ENCODE measurements at regions not wholly inside any gene's neighbourhood (a gene's known extent, or its start where the extent isn't known, plus 50 kb on each side); places are given as distances from the start of the nearest gene placed in this dataset.

DNA sequence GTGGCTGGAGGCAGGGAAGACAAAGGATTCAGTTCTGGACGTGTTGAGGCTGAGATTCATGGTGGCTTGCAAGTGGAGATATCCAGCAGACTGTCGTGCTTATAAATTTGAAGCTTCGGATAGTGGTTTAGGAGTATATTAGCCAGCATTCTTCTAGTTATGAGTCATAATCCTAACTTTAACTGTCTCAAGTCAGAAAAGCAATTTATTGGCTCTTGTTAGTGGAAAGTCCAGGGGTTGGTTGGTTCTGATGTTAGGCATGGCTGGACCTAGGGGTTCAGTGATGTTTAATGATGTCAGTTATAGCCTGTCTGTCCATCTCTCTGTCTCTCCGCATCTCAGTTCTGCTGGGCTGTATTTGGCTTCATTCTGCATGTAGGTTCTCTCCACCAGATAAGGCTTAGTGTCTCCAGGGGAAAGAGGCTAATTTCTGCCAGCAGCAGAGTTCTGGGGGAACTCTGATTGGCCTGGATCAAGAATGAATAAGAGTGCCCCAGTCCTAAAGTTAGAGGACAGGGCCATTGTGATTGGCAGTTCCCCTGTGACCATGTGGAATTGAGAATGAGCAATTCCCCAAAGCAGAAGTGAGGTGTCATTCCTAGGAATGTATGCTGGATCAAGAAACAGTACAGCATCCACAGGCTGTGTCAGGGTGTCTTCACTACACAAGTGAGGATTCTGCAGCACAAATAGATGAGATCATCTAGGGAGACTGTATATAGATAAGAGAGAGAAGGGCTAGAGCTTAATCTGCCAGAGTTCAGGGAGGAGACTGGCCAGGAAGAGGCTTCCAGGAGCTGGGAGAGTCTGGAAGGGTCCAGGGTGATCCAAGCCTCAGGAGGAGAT is 72.9 kb upstream of the SHB start:
- H3K36me3 ChIP-seq = no peaks in the 10 kb centered on the region
- TF ChIP-seq Cebpa-rat (IDR thresholded peaks at IDR 0.05) = no peak
- no peak overlapping the region for H3K27ac ChIP-seq
- H3K27me3 ChIP-seq = no peaks in the 10 kb centered on the region
- no peak overlapping the region for H3K9ac ChIP-seq
- H3K9me3 ChIP-seq = peaks cover 13% of the 10 kb centered on the region
- H3K4me3 ChIP-seq = no peak overlapping the region
- no peak overlapping the region for H3K4me2 ChIP-seq
- no peaks in the 10 kb centered on the region for H3K4me1 ChIP-seq
- no peaks in the 10 kb centered on the region for H4K20me1 ChIP-seq

GRCh38 chr9:38138276-38138675 is 69.2 kb upstream of the SHB start:
- no peak for TF ChIP-seq Cebpa-rat (IDR thresholded peaks at IDR 0.05)
- Histone ChIP-seq H3K36me3 (no peaks in the 10 kb centered on the region), H3K9me3 (no peaks in the 10 kb centered on the region), H3K27me3 (no peaks in the 10 kb centered on the region), H3K27ac (no peak overlapping the region), H4K20me1 (no peaks in the 10 kb centered on the region), H3K9ac (no peak overlapping the region), H3K4me3 (no peak overlapping the region), H3K4me2 (no peak overlapping the region), H3K4me1 (peaks cover 6% of the 10 kb centered on the region; the same call in 1 of the 2 replicates)

DNA sequence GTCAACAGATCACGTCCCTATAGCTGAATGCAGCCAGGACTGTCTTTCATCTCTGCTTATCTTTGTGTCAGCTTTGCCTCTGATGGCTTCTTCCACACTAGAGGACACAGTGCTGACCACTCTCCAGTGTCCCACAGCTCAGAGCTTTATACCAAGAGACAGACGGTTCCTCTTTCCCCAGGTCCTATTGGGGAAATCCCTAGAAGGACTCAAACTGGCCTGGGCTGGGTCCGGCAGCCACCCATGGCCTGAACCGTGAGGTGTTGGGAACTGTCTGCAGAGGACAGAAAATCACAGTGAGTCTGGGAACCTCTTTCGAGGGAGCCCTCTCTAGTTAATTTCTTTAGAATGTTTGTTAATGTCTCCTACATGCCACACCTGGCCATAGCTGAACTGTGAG is 68.3 kb upstream of the SHB start:
- no peaks in the 10 kb centered on the region for H3K27me3 ChIP-seq
- peaks cover 6% of the 10 kb centered on the region; the same call in 1 of the 2 replicates for H3K4me1 ChIP-seq
- no peaks in the 10 kb centered on the region for H3K36me3 ChIP-seq
- no peak for TF ChIP-seq Cebpa-rat (IDR thresholded peaks at IDR 0.05)
- H3K4me3 ChIP-seq = no peak overlapping the region
- H3K4me2 ChIP-seq = no peak overlapping the region
- H3K9ac ChIP-seq = no peak overlapping the region
- no peak overlapping the region for H3K27ac ChIP-seq
- H3K9me3 ChIP-seq = no peaks in the 10 kb centered on the region
- H4K20me1 ChIP-seq = no peaks in the 10 kb centered on the region

DNA sequence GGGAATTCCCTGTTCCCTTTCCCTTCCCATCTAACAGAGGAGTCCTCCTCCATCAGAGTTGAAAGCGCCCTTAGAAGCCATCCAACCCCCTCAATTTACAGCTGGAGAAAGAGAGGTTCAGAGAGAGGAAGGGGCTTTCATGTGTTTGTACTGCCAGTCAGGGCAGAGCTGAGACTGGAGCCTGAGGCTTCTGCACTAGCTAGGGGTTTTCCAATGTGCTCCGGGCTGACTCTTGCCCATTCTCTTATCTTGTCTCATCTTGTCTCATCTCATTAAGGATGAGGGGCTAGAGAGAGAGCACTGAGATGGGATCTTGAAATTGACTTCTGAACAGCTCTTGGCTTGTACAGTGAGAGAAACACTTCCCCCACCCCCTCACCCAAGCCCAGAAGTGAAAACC is 67.4 kb upstream of the SHB start:
- H3K9me3 ChIP-seq = no peaks in the 10 kb centered on the region
- H3K9ac ChIP-seq = no peak overlapping the region
- H3K4me2 ChIP-seq = no peak overlapping the region
- no peaks in the 10 kb centered on the region for H4K20me1 ChIP-seq
- TF ChIP-seq Cebpa-rat (IDR thresholded peaks at IDR 0.05) = no peak
- H3K27me3 ChIP-seq = no peaks in the 10 kb centered on the region
- peaks cover 14% of the 10 kb centered on the region for H3K4me1 ChIP-seq
- no peaks in the 10 kb centered on the region for H3K36me3 ChIP-seq
- no peak overlapping the region for H3K27ac ChIP-seq
- no peak overlapping the region for H3K4me3 ChIP-seq

DNA sequence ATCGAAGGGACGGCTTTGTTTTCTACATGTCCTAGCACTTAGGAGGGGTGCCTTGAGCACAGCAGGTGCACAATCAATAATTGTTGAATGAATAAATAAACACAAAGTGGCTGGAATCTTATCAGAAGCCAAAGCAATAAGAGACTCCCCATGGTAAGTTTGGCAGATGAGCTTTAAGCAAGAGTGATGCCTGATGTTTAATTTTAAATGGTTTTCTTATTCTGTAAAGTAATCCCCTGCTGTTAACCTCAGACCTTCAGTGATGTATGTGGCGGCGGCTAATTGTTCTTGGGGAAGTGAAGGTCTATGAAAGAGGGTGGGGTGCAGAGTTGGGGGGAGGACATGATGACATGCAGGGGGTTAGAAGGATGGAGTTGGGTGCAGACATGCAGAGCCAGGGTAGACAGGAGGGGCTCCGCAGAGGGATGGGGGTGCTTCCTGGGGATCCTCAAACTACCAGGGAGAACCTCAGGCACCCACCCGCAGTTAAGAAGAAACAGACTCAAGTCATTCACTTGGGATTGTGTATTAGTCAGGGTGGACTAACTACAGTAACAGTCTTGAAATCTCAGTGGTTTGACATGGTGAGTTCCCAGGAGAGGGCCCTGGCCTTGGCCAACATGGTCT is 65.7 kb upstream of the SHB start:
- Histone ChIP-seq H3K27ac (no peak overlapping the region), H3K27me3 (no peaks in the 10 kb centered on the region), H3K9me3 (no peaks in the 10 kb centered on the region), H3K4me1 (peaks cover 30% of the 10 kb centered on the region), H3K9ac (no peak overlapping the region), H3K4me3 (no peak overlapping the region), H4K20me1 (no peaks in the 10 kb centered on the region), H3K36me3 (no peaks in the 10 kb centered on the region), H3K4me2 (no peak overlapping the region)
- TF ChIP-seq Cebpa-rat (IDR thresholded peaks at IDR 0.05) = no peak

GRCh38 chr9:38133595-38133994 is 64.6 kb upstream of the SHB start:
- H3K9ac ChIP-seq = no peak overlapping the region
- H3K36me3 ChIP-seq = no peaks in the 10 kb centered on the region
- no peaks in the 10 kb centered on the region for H3K27me3 ChIP-seq
- TF ChIP-seq Cebpa-rat (IDR thresholded peaks at IDR 0.05) = no peak
- no peaks in the 10 kb centered on the region for H4K20me1 ChIP-seq
- H3K4me1 ChIP-seq = peaks cover 36% of the 10 kb centered on the region
- no peak overlapping the region for H3K4me3 ChIP-seq
- no peak overlapping the region for H3K4me2 ChIP-seq
- no peak overlapping the region for H3K27ac ChIP-seq
- H3K9me3 ChIP-seq = no peaks in the 10 kb centered on the region

DNA sequence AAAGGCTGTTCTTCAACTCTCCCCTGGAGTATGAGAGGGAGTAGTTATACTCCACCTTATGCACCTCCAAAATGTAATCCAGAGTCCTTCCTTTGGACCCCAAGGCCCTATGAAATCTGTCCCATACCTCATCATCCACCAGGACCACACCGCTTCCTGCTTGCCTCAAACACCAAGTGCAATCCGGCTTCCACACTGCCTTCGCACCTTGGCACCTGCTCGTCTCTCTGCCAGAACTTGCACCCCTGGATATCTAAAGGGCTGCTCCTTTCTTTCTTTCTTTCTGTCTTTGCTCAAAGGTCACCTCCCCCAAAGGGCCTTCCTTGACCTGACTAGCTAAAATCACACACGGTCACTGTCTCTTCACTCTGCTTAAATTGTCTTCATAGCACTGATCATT is 63.9 kb upstream of the SHB start:
- Histone ChIP-seq H3K9ac (no peak overlapping the region), H3K27ac (no peak overlapping the region), H3K4me2 (no peak overlapping the region), H3K27me3 (no peaks in the 10 kb centered on the region), H3K4me1 (peaks cover 43% of the 10 kb centered on the region), H3K9me3 (no peaks in the 10 kb centered on the region), H3K4me3 (no peak overlapping the region), H4K20me1 (no peaks in the 10 kb centered on the region), H3K36me3 (no peaks in the 10 kb centered on the region)
- no peak for TF ChIP-seq Cebpa-rat (IDR thresholded peaks at IDR 0.05)

DNA sequence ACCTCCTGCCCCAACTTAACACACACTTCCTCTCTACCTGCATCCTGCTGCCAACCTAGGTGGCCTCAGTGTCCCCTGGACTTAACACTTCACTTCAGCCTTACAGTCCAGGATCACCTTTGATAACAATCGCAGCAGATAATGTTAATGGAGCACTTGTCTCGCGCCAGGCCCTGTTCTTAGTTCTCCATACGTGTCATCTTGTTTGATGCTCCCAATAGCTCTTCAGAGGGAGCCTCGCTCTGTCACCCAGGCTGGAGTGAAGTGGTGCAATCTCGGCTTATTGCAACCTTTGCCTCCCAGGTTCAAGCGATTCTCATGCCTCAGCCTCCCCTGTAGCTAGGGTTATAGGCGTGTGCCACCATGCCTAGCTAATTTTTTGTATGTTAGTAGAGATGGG is 62.7 kb upstream of the SHB start:
- no peak for TF ChIP-seq Cebpa-rat (IDR thresholded peaks at IDR 0.05)
- no peaks in the 10 kb centered on the region for H4K20me1 ChIP-seq
- no peaks in the 10 kb centered on the region for H3K36me3 ChIP-seq
- no peak overlapping the region; the same call in 1 of the 2 replicates for H3K27ac ChIP-seq
- H3K4me2 ChIP-seq = peak overlapping the region; percentile 70; the same call in 1 of the 2 replicates
- H3K9me3 ChIP-seq = no peaks in the 10 kb centered on the region
- no peaks in the 10 kb centered on the region for H3K27me3 ChIP-seq
- no peak overlapping the region for H3K9ac ChIP-seq
- H3K4me1 ChIP-seq = peaks cover 55% of the 10 kb centered on the region
- no peak overlapping the region for H3K4me3 ChIP-seq

- TF ChIP-seq Cebpa-rat (IDR thresholded peaks at IDR 0.05) = no peak
- Histone ChIP-seq H4K20me1 (no peaks in the 10 kb centered on the region), H3K9me3 (no peaks in the 10 kb centered on the region), H3K27me3 (no peaks in the 10 kb centered on the region), H3K36me3 (no peaks in the 10 kb centered on the region), H3K4me2 (peak overlapping the region; percentile 70), H3K27ac (peak overlapping the region; percentile 18), H3K4me1 (peaks cover 65% of the 10 kb centered on the region), H3K9ac (no peak overlapping the region), H3K4me3 (no peak overlapping the region)
These were observed 61.7 kb upstream of the SHB start for GRCh38 chr9:38130724-38131123.

GRCh38 chr9:38129366-38129765 is 60.3 kb upstream of the SHB start:
- H3K36me3 ChIP-seq = no peaks in the 10 kb centered on the region
- no peaks in the 10 kb centered on the region for H3K9me3 ChIP-seq
- no peak overlapping the region for H3K9ac ChIP-seq
- H3K4me2 ChIP-seq = peak overlapping the region; percentile 70; the same call in 1 of the 2 replicates
- H4K20me1 ChIP-seq = no peaks in the 10 kb centered on the region
- no peak for TF ChIP-seq Cebpa-rat (IDR thresholded peaks at IDR 0.05)
- H3K27me3 ChIP-seq = no peaks in the 10 kb centered on the region
- H3K4me3 ChIP-seq = no peak overlapping the region
- peaks cover 64% of the 10 kb centered on the region for H3K4me1 ChIP-seq
- no peak overlapping the region for H3K27ac ChIP-seq

Measured in BLaER1 (cell line).